Kidney (tissue), 13 donors: ENCODE measurements at regions not wholly inside any gene's neighbourhood (a gene's known extent, or its start where the extent isn't known, plus 50 kb on each side); places are given as distances from the start of the nearest gene placed in this dataset.

Experiments
- DNase-seq, 5 donors: peaks; one replicate each; pipeline ENCODE4 v3.0.0-alpha.2; 2013 to 2020
- FAIRE-seq: peaks from 2 replicates; lab custom pipeline; 2012; peaks lifted over from hg19 to GRCh38; lab: Jason Lieb, UNC
- H3K27ac ChIP-seq, 2 donors: one replicate each; pipeline ENCODE4 v1.7.0; 2013; ENCODE audit warnings: low read depth in 2 of 2, low read length in 2 of 2, inconsistent platforms in 1 of 2
- H3K27me3 ChIP-seq: one replicate; pipeline ENCODE4 v1.7.1; 2013; ENCODE audit warnings: low read length, inconsistent platforms; ENCODE audit not compliant: control insufficient read depth, insufficient read depth
- H3K36me3 ChIP-seq, 3 donors: one replicate each; pipeline versions ENCODE4 v1.7.0 to v1.7.1; 2013; ENCODE audit warnings: low read length in 3 of 3, control low read depth in 1 of 3, inconsistent platforms in 1 of 3; ENCODE audit not compliant: insufficient read depth in 3 of 3, control insufficient read depth in 2 of 3
- H3K4me1 ChIP-seq, 3 donors: one replicate each; pipeline versions ENCODE4 v1.7.0 to v1.7.1; 2013; ENCODE audit warnings: low read length in 3 of 3, inconsistent platforms in 1 of 3, low read depth in 1 of 3; ENCODE audit not compliant: control insufficient read depth in 2 of 3, insufficient read depth in 2 of 3
- H3K4me3 ChIP-seq, 3 donors: one replicate each; pipeline versions ENCODE4 v1.7.0 to v1.8.1; 2013; ENCODE audit warnings: low read length in 3 of 3, control low read depth in 1 of 3, inconsistent platforms in 1 of 3
- H3K9ac ChIP-seq, 3 donors: one replicate each; pipeline versions ENCODE4 v1.7.0 to v1.7.1; 2013; ENCODE audit warnings: low read length in 3 of 3, control low read depth in 1 of 3, inconsistent platforms in 1 of 3
- H3K9me3 ChIP-seq, 3 donors: one replicate each; pipeline versions ENCODE4 v1.7.0 to v1.7.1; 2013; ENCODE audit warnings: low read length in 3 of 3, control low read depth in 1 of 3, inconsistent platforms in 1 of 3; ENCODE audit not compliant: control insufficient read depth in 2 of 3, insufficient read depth in 1 of 3
- intact Hi-C: fragments of 100-400 bp; cut with DNase I; formaldehyde crosslinking; loops from one replicate; pipeline ENCODE4 v1.11.1; 2022
- TF ChIP-seq, protein P1 (sequence below): IDR thresholded peaks from 3 replicates; pipeline ENCODE4 v1.5.1; 2012; ENCODE audit warnings: mild to moderate bottlenecking, moderate library complexity, borderline replicate concordance; ENCODE audit not compliant: insufficient read depth; ENCODE audit errors: extremely low read depth
- donor health status: control.
- donor health status: control.
- donor health status: control.
- donor health status: control.
- donor health status: control.
- donor health status: DM: yes; HTN: yes; CAD: no.
- donor health status: Normal renal cell carcinoma (clear cell type).

DNA sequence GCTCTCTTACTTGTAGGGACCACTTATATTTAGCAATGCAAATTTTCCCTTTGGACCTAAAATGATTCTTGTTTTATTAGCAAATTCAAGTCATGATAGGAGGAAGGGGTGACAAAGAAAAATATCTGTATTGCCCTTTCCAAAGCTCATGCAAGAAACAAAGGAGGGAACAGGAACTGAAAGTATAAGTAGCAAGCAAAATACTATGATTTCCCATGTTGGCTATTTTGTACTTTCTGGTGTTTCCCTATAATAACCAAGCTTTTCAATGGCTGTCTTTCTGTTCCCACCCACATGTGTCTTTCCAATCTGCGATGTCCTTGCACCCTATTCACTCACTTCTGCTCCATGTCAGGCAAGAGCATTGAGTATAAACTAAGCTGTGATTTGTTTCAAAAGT, 279.7 kb downstream of the RNF144A start:
- intact Hi-C loops = no loop called here
- Histone ChIP-seq H3K4me3 (no peak overlapping the region), H3K9me3 (no peaks in the 10 kb centered on the region), H3K27ac (no peak overlapping the region), H3K4me1 (no peaks in the 10 kb centered on the region), H3K36me3 (no peaks in the 10 kb centered on the region), H3K27me3 (no peaks in the 10 kb centered on the region), H3K9ac (no peak overlapping the region)
- TF ChIP-seq, protein P1, sequence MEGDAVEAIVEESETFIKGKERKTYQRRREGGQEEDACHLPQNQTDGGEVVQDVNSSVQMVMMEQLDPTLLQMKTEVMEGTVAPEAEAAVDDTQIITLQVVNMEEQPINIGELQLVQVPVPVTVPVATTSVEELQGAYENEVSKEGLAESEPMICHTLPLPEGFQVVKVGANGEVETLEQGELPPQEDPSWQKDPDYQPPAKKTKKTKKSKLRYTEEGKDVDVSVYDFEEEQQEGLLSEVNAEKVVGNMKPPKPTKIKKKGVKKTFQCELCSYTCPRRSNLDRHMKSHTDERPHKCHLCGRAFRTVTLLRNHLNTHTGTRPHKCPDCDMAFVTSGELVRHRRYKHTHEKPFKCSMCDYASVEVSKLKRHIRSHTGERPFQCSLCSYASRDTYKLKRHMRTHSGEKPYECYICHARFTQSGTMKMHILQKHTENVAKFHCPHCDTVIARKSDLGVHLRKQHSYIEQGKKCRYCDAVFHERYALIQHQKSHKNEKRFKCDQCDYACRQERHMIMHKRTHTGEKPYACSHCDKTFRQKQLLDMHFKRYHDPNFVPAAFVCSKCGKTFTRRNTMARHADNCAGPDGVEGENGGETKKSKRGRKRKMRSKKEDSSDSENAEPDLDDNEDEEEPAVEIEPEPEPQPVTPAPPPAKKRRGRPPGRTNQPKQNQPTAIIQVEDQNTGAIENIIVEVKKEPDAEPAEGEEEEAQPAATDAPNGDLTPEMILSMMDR = no peak
- FAIRE-seq (no peak), DNase-seq (no peak)

- FAIRE-seq (no peak), DNase-seq (no peak)
- Histone ChIP-seq H3K9me3 (no peaks in the 10 kb centered on the region), H3K27me3 (no peaks in the 10 kb centered on the region), H3K4me1 (peaks cover 0 to 2% (median 0%) of the 10 kb centered on the region in 3 donors), H3K36me3 (no peaks in the 10 kb centered on the region), H3K27ac (no peak overlapping the region), H3K9ac (no peak overlapping the region), H3K4me3 (no peak overlapping the region)
- intact Hi-C loops = no loop called here
- TF ChIP-seq, protein P1 = no peak
These were observed 284.6 kb downstream of the RNF144A start for GRCh38 chr2:7201851-7202250.

- Histone ChIP-seq H3K27me3 (no peaks in the 10 kb centered on the region), H3K9ac (no peak overlapping the region), H3K4me3 (no peak overlapping the region), H3K27ac (no peak overlapping the region), H3K4me1 (peaks cover 0 to 2% (median 0%) of the 10 kb centered on the region in 3 donors), H3K9me3 (no peaks in the 10 kb centered on the region), H3K36me3 (no peaks in the 10 kb centered on the region)
- peak; percentile 89 for FAIRE-seq
- TF ChIP-seq, protein P1 = peak; percentile 76
- intact Hi-C loops = no loop called here
- DNase-seq = peak in 4 of 5 donors; percentile 62 to 88 (median 74)
These were observed 285.9 kb downstream of the RNF144A start for GRCh38 chr2:7203056-7203467.

- intact Hi-C loops = no loop called here
- Histone ChIP-seq H3K9me3 (no peaks in the 10 kb centered on the region), H3K4me3 (no peak overlapping the region), H3K27ac (no peak overlapping the region), H3K36me3 (no peaks in the 10 kb centered on the region), H3K4me1 (peaks cover 0 to 2% (median 0%) of the 10 kb centered on the region in 3 donors), H3K27me3 (no peaks in the 10 kb centered on the region), H3K9ac (no peak overlapping the region)
- no peak for DNase-seq
- TF ChIP-seq, protein P1 = no peak
- FAIRE-seq = no peak
These were observed 288.1 kb downstream of the RNF144A start for GRCh38 chr2:7205151-7205830.
